Type B pancreatic cell (in vitro differentiated cells): ENCODE measurements at regions not wholly inside any gene's neighbourhood (a gene's known extent, or its start where the extent isn't known, plus 50 kb on each side); places are given as distances from the start of the nearest gene placed in this dataset.

Experiments used
- DNase-seq: peaks from one replicate; pipeline ENCODE4 v3.0.0; 2021; ENCODE audit warnings: mixed read lengths; ENCODE audit not compliant: unreplicated experiment; ENCODE audit errors: extremely low spot score
- H3K27ac Mint-ChIP-seq: 2 replicates; pipeline ENCODE4 v1.8.0; 2021; ENCODE audit warnings: mild to moderate bottlenecking, mixed read lengths
- H3K27me3 Mint-ChIP-seq: 2 replicates; pipeline ENCODE4 v1.8.0; 2021; ENCODE audit warnings: mixed read lengths
- H3K36me3 Mint-ChIP-seq: 2 replicates; pipeline ENCODE4 v1.8.0; 2021; ENCODE audit warnings: mixed read lengths
- H3K4me1 Mint-ChIP-seq: one replicate; pipeline ENCODE4 v1.8.0; 2021; ENCODE audit warnings: mixed read lengths; ENCODE audit not compliant: unreplicated experiment
- H3K4me3 Mint-ChIP-seq: 2 replicates; pipeline ENCODE4 v1.8.0; 2021; ENCODE audit warnings: mild to moderate bottlenecking, mixed read lengths
- H3K9me3 Mint-ChIP-seq: 2 replicates; pipeline ENCODE4 v1.8.0; 2021; ENCODE audit warnings: mixed read lengths
- CTCF ChIP-seq: fragments of 200-600 bp; sonication (generic); conservative IDR thresholded peaks from 2 replicates; pipeline ENCODE4 v1.5.0; 2021; ENCODE audit warnings: antibody characterized with exemption, mild to moderate bottlenecking

GRCh38 chr21:25428537-25428936 lies 178.7 kb downstream of the MRPL39 start:
- Mint-ChIP-seq H3K36me3 (no peaks in the 10 kb centered on the region), H3K4me3 (no peak overlapping the region), H3K4me1 (no peaks in the 10 kb centered on the region), H3K9me3 (no peaks in the 10 kb centered on the region), H3K27ac (no peak overlapping the region), H3K27me3 (peaks cover 3% of the 10 kb centered on the region)
- TF ChIP-seq CTCF: no peak
- DNase-seq: no peak

DNA sequence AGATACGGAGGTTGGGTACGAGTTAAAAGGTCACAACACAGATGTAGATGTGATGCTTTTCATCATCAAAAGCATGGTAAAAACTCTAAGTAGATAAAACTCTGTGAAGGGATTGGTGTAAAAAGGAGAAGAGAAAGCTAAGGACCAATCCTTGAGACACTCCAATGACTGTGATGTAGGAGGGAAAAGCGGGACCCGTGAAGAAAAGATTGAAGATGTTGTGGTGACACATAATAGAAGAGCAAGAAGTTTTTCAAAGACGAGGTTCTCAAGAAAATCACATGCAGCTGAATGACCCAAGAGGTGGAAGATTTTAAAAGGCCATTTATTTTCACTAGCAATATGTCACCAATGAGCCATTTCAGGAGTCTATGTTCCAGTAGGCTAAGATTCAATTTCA lies 179.5 kb downstream of the MRPL39 start:
- TF ChIP-seq CTCF: no peak
- Mint-ChIP-seq H3K4me1 (no peaks in the 10 kb centered on the region), H3K27me3 (peaks cover 3% of the 10 kb centered on the region), H3K27ac (no peak overlapping the region), H3K36me3 (no peaks in the 10 kb centered on the region), H3K9me3 (no peaks in the 10 kb centered on the region), H3K4me3 (no peak overlapping the region)
- no peak for DNase-seq

DNA sequence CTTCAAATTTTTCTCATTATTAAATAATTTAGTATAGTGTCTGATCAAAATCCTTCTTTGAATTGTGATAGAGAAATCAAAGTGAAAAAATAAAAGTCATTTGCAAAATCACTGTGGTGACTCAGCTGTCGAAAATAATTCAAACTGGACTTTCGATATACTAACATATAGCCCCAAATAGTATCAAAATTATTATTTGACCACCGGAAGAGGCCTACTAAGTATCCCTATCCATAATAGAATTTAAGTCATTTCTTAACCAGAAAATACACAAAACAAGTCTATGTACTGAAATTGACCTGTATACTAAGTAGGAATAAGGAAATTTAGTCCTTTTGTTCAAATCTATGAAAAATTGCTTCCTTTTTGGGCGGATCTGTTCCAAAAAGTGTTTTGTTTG lies 180.7 kb downstream of the MRPL39 start:
- H3K4me3 Mint-ChIP-seq: no peak overlapping the region
- H3K9me3 Mint-ChIP-seq: no peaks in the 10 kb centered on the region
- H3K27me3 Mint-ChIP-seq: peaks cover 3% of the 10 kb centered on the region
- H3K27ac Mint-ChIP-seq: no peak overlapping the region
- DNase-seq: no peak
- no peaks in the 10 kb centered on the region for H3K4me1 Mint-ChIP-seq
- TF ChIP-seq CTCF: no peak
- no peaks in the 10 kb centered on the region for H3K36me3 Mint-ChIP-seq

DNA sequence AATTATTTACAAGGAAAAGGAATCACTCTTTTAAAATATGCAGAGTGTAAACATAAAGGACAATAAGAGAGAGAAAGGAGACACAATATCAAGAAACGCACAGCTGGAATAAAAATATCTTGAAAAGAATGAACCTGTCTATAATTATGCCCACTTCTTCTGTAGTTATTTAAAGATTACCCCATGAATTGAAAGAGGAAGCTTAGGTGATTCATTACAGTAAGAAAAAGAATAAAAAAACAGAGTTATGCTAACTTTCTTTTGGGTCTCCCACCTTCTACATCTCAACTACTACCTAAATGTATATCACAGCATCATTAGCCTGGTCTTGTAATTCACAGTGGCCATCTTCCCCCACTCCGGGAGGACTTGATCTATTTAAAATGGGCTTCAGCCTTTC lies 182.1 kb downstream of the MRPL39 start:
- Mint-ChIP-seq H3K9me3 (no peaks in the 10 kb centered on the region), H3K27ac (no peak overlapping the region), H3K4me3 (no peak overlapping the region), H3K36me3 (no peaks in the 10 kb centered on the region), H3K4me1 (no peaks in the 10 kb centered on the region), H3K27me3 (peaks cover 6% of the 10 kb centered on the region)
- DNase-seq: no peak
- no peak for TF ChIP-seq CTCF

GRCh38 chr21:25424634-25425033 lies 182.6 kb downstream of the MRPL39 start:
- Mint-ChIP-seq H3K27ac (no peak overlapping the region), H3K27me3 (peaks cover 8% of the 10 kb centered on the region), H3K4me3 (no peak overlapping the region), H3K36me3 (no peaks in the 10 kb centered on the region), H3K9me3 (no peaks in the 10 kb centered on the region), H3K4me1 (no peaks in the 10 kb centered on the region)
- no peak for TF ChIP-seq CTCF
- DNase-seq: no peak

GRCh38 chr21:25424048-25424447 lies 183.2 kb downstream of the MRPL39 start:
- no peaks in the 10 kb centered on the region for H3K4me1 Mint-ChIP-seq
- no peaks in the 10 kb centered on the region for H3K36me3 Mint-ChIP-seq
- no peak for DNase-seq
- no peak overlapping the region for H3K27ac Mint-ChIP-seq
- H3K27me3 Mint-ChIP-seq: peaks cover 8% of the 10 kb centered on the region
- H3K9me3 Mint-ChIP-seq: no peaks in the 10 kb centered on the region
- H3K4me3 Mint-ChIP-seq: no peak overlapping the region
- TF ChIP-seq CTCF: no peak
